DND-41 (cell line): ENCODE measurements at regions not wholly inside any gene's neighbourhood (a gene's known extent, or its start where the extent isn't known, plus 50 kb on each side); places are given as distances from the start of the nearest gene placed in this dataset.

Experiments used
- ATAC-seq: fragments of 200-7000 bp; cut with Tn5 transposase; 3 replicates; pipeline ENCODE4 v1.9.1; 2021; ENCODE audit warnings: low read depth; ENCODE audit not compliant: insufficient read depth
- DNase-seq: peaks from one replicate; pipeline ENCODE4 v3.0.0-alpha.2; 2020
- H2AFZ ChIP-seq: 2 replicates; pipeline ENCODE4 v1.6.0; 2012; ENCODE audit warnings: low read depth, low read length
- H3K27ac ChIP-seq: 2 replicates; pipeline ENCODE4 v1.5.1; 2012; ENCODE audit warnings: low read length, inconsistent platforms
- H3K27me3 ChIP-seq: fragments of 200-600 bp; sonication (generic); 2 replicates; pipeline ENCODE4 v1.6.0; 2012; ENCODE audit warnings: low read length, mild to moderate bottlenecking, inconsistent platforms; ENCODE audit not compliant: insufficient read depth, poor library complexity
- H3K36me3 ChIP-seq: 2 replicates; pipeline ENCODE4 v1.5.1; 2012; ENCODE audit warnings: low read length, inconsistent platforms; ENCODE audit not compliant: insufficient read depth
- H3K4me1 ChIP-seq: 2 replicates; pipeline ENCODE4 v1.5.1; 2012; ENCODE audit warnings: mild to moderate bottlenecking, low read length; ENCODE audit not compliant: insufficient read depth
- H3K4me2 ChIP-seq: 2 replicates; pipeline ENCODE4 v1.6.0; 2012; ENCODE audit warnings: mild to moderate bottlenecking, moderate library complexity, low read length, inconsistent platforms; ENCODE audit not compliant: insufficient read depth
- H3K4me3 ChIP-seq, 2 experiments: fragments of 200-600 bp in 1 of 2; shearing (Covaris generic) in 1 of 2; 2 replicates each; pipeline ENCODE4 v1.5.1; 2012 to 2016; ENCODE audit warnings: inconsistent platforms in 2 of 2, low read length in 2 of 2, mild to moderate bottlenecking in 2 of 2, low read depth in 1 of 2, moderate library complexity in 1 of 2
- H3K79me2 ChIP-seq: 2 replicates; pipeline ENCODE4 v1.6.0; 2012; ENCODE audit warnings: low read length, inconsistent platforms; ENCODE audit not compliant: insufficient read depth
- H3K9ac ChIP-seq: 2 replicates; pipeline ENCODE4 v1.6.0; 2012; ENCODE audit warnings: low read depth, mild to moderate bottlenecking, inconsistent platforms, low read length, moderate library complexity
- H3K9me3 ChIP-seq: 2 replicates; pipeline ENCODE4 v1.5.1; 2012; ENCODE audit warnings: low read length, moderate library complexity, mild to moderate bottlenecking, inconsistent platforms; ENCODE audit not compliant: insufficient read depth, severe bottlenecking
- H4K20me1 ChIP-seq: 2 replicates; pipeline ENCODE4 v1.6.0; 2012; ENCODE audit warnings: low read length; ENCODE audit not compliant: insufficient read depth
- EZH2 ChIP-seq: IDR thresholded peaks from 3 replicates; pipeline ENCODE4 v1.6.1; 2012; ENCODE audit warnings: borderline replicate concordance, low read depth, mild to moderate bottlenecking, moderate library complexity, low read length, inconsistent platforms; ENCODE audit not compliant: severe bottlenecking
- TF ChIP-seq, protein P1 (sequence below): IDR thresholded peaks from 2 replicates; pipeline ENCODE4 v1.5.1; 2012; ENCODE audit warnings: borderline replicate concordance, low read length, moderate library complexity, mild to moderate bottlenecking; ENCODE audit not compliant: poor library complexity, severe bottlenecking; ENCODE audit errors: extremely low read depth

GRCh38 chr14:25666877-25667276 lies 616.9 kb upstream of the STXBP6 start:
- Histone ChIP-seq H3K4me2 (no peak overlapping the region), H3K27me3 (no peaks in the 10 kb centered on the region), H3K27ac (no peak overlapping the region), H2AFZ (no peak overlapping the region), H3K36me3 (no peaks in the 10 kb centered on the region), H3K4me3 (no peak overlapping the region), H4K20me1 (no peaks in the 10 kb centered on the region), H3K9ac (no peak overlapping the region), H3K79me2 (no peaks in the 10 kb centered on the region), H3K4me1 (no peaks in the 10 kb centered on the region), H3K9me3 (no peaks in the 10 kb centered on the region)
- TF ChIP-seq, protein P1, sequence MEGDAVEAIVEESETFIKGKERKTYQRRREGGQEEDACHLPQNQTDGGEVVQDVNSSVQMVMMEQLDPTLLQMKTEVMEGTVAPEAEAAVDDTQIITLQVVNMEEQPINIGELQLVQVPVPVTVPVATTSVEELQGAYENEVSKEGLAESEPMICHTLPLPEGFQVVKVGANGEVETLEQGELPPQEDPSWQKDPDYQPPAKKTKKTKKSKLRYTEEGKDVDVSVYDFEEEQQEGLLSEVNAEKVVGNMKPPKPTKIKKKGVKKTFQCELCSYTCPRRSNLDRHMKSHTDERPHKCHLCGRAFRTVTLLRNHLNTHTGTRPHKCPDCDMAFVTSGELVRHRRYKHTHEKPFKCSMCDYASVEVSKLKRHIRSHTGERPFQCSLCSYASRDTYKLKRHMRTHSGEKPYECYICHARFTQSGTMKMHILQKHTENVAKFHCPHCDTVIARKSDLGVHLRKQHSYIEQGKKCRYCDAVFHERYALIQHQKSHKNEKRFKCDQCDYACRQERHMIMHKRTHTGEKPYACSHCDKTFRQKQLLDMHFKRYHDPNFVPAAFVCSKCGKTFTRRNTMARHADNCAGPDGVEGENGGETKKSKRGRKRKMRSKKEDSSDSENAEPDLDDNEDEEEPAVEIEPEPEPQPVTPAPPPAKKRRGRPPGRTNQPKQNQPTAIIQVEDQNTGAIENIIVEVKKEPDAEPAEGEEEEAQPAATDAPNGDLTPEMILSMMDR: no peak
- TF ChIP-seq EZH2: no peak
- DNase-seq: no peak
- ATAC-seq: no peak

- H3K4me3 ChIP-seq: no peak overlapping the region
- no peak for ATAC-seq
- H4K20me1 ChIP-seq: no peaks in the 10 kb centered on the region
- no peak overlapping the region for H2AFZ ChIP-seq
- no peak overlapping the region for H3K4me2 ChIP-seq
- no peaks in the 10 kb centered on the region for H3K36me3 ChIP-seq
- H3K9me3 ChIP-seq: no peaks in the 10 kb centered on the region
- no peak for DNase-seq
- no peak overlapping the region for H3K27ac ChIP-seq
- H3K27me3 ChIP-seq: no peaks in the 10 kb centered on the region
- TF ChIP-seq, protein P1: no peak
- TF ChIP-seq EZH2: no peak
- H3K4me1 ChIP-seq: no peaks in the 10 kb centered on the region
- H3K9ac ChIP-seq: no peak overlapping the region
- no peaks in the 10 kb centered on the region for H3K79me2 ChIP-seq
These were observed 609.0 kb upstream of the STXBP6 start for GRCh38 chr14:25658988-25659387.

DNA sequence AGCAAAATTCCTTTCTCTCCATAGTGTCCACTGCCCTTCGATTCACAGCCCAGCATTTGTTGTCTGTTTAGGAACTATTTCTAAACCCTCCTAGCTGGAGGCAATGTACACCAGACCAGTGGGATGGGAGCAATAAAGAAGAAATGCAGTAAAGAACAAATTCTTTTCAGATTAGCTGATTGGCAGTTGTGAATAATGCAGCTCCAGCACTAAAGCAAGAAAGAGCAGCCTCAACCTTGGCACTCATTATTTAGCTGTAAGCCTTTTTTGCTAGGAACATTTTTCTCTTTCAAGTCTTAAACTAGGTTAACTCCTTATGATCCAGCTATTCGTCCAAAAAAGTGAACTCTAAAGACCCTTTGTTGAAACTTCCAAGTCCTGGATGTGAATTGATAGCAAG lies 580.5 kb upstream of the STXBP6 start:
- DNase-seq (no peak), ATAC-seq (no peak)
- Histone ChIP-seq H3K9me3 (no peaks in the 10 kb centered on the region), H3K4me1 (no peaks in the 10 kb centered on the region), H2AFZ (no peak overlapping the region), H3K4me2 (no peak overlapping the region), H3K36me3 (no peaks in the 10 kb centered on the region), H4K20me1 (no peaks in the 10 kb centered on the region), H3K9ac (no peak overlapping the region), H3K27ac (no peak overlapping the region), H3K27me3 (no peaks in the 10 kb centered on the region), H3K79me2 (no peaks in the 10 kb centered on the region), H3K4me3 (no peak overlapping the region)
- TF ChIP-seq EZH2: no peak

GRCh38 chr14:25628978-25629377 lies 579.0 kb upstream of the STXBP6 start:
- Histone ChIP-seq H3K27me3 (no peaks in the 10 kb centered on the region), H4K20me1 (no peaks in the 10 kb centered on the region), H3K4me1 (no peaks in the 10 kb centered on the region), H3K36me3 (no peaks in the 10 kb centered on the region), H3K9me3 (no peaks in the 10 kb centered on the region), H3K27ac (no peak overlapping the region), H3K4me2 (no peak overlapping the region), H3K79me2 (no peaks in the 10 kb centered on the region), H3K4me3 (no peak overlapping the region), H3K9ac (no peak overlapping the region), H2AFZ (no peak overlapping the region)
- ATAC-seq: no peak
- TF ChIP-seq EZH2: no peak
- TF ChIP-seq, protein P1: no peak
- DNase-seq: no peak
